Esophagus squamous epithelium (tissue), 4 donors: ENCODE measurements at regions not wholly inside any gene's neighbourhood (a gene's known extent, or its start where the extent isn't known, plus 50 kb on each side); places are given as distances from the start of the nearest gene placed in this dataset.

Experiments
- POLR2A ChIP-seq, 4 donors: fragments of 450-650 bp; IDR thresholded peaks; one replicate each; pipeline ENCODE4 v1.6.1; 2017; ENCODE audit warnings: antibody characterized with exemption in 4 of 4, mild to moderate bottlenecking in 4 of 4, moderate library complexity in 3 of 4
- TF ChIP-seq, protein P1 (sequence below), 6 experiments: fragments of 450-650 bp in 4 of 6; fragments of 200-600 bp in 2 of 6; sonication (generic) in 2 of 6; IDR thresholded peaks; one replicate each; pipeline ENCODE4 v1.5.1; 2016 to 2019; ENCODE audit warnings: antibody characterized with exemption in 6 of 6, mild to moderate bottlenecking in 4 of 6, moderate library complexity in 4 of 6

DNA sequence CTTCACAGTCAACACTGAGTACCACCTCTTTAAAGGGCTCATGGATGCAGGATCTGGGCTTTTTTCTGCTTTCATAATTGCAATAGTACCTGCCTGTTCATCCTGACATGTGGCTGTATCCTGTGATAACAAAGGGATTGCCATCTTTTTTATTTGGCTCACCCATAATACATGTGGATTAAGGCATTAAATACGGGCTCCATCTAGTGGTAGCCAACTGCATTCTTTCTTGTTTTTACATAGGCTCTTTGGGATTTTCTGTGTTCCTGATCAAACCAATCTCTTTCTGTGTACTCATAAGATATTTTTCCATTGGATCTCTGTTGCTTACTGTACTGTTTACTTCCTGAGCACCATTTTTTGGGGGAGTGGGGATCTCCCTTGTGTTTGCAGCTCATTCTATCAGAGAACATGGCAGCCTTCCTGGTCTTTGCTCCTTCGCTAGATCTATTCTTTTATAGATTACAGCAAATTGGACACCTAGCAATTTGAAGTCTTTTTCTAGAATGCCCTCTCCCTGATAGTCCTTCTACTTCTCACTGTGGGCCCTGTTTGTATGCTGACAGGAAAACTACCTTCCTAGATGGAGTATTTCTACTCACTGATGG, 723.4 kb upstream of the MDGA2 start:
- TF ChIP-seq, protein P1, sequence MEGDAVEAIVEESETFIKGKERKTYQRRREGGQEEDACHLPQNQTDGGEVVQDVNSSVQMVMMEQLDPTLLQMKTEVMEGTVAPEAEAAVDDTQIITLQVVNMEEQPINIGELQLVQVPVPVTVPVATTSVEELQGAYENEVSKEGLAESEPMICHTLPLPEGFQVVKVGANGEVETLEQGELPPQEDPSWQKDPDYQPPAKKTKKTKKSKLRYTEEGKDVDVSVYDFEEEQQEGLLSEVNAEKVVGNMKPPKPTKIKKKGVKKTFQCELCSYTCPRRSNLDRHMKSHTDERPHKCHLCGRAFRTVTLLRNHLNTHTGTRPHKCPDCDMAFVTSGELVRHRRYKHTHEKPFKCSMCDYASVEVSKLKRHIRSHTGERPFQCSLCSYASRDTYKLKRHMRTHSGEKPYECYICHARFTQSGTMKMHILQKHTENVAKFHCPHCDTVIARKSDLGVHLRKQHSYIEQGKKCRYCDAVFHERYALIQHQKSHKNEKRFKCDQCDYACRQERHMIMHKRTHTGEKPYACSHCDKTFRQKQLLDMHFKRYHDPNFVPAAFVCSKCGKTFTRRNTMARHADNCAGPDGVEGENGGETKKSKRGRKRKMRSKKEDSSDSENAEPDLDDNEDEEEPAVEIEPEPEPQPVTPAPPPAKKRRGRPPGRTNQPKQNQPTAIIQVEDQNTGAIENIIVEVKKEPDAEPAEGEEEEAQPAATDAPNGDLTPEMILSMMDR (IDR thresholded peaks at IDR 0.05) = peak in 3 of 6 experiments; percentile 19 to 42 (median 39)
- TF ChIP-seq POLR2A (IDR thresholded peaks at IDR 0.05) = no peak
